ENCODE measurements at regions not wholly inside any gene's neighbourhood (a gene's known extent, or its start where the extent isn't known, plus 50 kb on each side); places are given as distances from the start of the nearest gene placed in this dataset.

DNA sequence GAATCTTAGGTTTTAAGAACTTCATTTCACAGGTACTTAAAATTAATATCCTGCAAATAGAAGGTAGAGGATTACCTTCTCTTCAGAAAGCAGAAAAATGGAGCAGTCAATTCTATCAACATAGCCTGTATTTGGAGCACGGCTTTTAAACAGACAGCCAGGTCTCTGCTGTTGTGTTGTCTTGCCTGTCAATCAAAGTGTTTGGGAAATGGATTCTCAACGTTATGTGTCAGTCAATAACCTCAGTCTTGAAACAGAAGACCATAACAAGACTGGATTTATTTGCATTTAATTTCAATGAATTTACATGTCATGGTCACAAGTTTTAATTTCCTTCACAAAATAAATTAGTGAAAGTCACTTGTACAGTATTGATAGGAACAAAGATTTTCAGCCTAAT, 51.9 kb upstream of the KRR1 start:
- Mint-ChIP-seq H3K4me3 (no peak overlapping the region), H3K27ac (no peak overlapping the region), H3K9me3 (peaks cover 21% of the 10 kb centered on the region), H3K27me3 (ENCODE audit: insufficient read depth, low read depth, poor library complexity) (peaks cover 1% of the 10 kb centered on the region), H3K36me3 (ENCODE audit: low read depth) (peaks cover 17% of the 10 kb centered on the region), H3K4me1 (0 out of 3 replicates have a peak, but pooled peaks cover 3% of the 10 kb centered on the region)
- no peak for ATAC-seq
- Histone ChIP-seq H3K4me2 (no peak overlapping the region), H3K4me1 (ENCODE audit: insufficient read depth) (no peaks in the 10 kb centered on the region), H3K27me3 (ENCODE audit: insufficient read depth) (no peaks in the 10 kb centered on the region), H3K36me3 (ENCODE audit: insufficient read depth) (no peaks in the 10 kb centered on the region), H3K27ac (ENCODE audit: low read depth) (no peak overlapping the region), H3K9me2 (ENCODE audit: insufficient read depth) (no peaks in the 10 kb centered on the region), H2AFZ (no peak overlapping the region), H3K4me3 (no peak overlapping the region), H3K79me2 (replicated peaks; ENCODE audit: insufficient read depth) (no peaks in the 10 kb centered on the region), H4K20me1 (replicated peaks; ENCODE audit: insufficient read depth) (no peaks in the 10 kb centered on the region), H3F3A (replicated peaks; ENCODE audit: low read depth) (no peaks in the 10 kb centered on the region)
- DNase-seq (ENCODE audit: low spot score) = no peak
- TF ChIP-seq, protein P1, sequence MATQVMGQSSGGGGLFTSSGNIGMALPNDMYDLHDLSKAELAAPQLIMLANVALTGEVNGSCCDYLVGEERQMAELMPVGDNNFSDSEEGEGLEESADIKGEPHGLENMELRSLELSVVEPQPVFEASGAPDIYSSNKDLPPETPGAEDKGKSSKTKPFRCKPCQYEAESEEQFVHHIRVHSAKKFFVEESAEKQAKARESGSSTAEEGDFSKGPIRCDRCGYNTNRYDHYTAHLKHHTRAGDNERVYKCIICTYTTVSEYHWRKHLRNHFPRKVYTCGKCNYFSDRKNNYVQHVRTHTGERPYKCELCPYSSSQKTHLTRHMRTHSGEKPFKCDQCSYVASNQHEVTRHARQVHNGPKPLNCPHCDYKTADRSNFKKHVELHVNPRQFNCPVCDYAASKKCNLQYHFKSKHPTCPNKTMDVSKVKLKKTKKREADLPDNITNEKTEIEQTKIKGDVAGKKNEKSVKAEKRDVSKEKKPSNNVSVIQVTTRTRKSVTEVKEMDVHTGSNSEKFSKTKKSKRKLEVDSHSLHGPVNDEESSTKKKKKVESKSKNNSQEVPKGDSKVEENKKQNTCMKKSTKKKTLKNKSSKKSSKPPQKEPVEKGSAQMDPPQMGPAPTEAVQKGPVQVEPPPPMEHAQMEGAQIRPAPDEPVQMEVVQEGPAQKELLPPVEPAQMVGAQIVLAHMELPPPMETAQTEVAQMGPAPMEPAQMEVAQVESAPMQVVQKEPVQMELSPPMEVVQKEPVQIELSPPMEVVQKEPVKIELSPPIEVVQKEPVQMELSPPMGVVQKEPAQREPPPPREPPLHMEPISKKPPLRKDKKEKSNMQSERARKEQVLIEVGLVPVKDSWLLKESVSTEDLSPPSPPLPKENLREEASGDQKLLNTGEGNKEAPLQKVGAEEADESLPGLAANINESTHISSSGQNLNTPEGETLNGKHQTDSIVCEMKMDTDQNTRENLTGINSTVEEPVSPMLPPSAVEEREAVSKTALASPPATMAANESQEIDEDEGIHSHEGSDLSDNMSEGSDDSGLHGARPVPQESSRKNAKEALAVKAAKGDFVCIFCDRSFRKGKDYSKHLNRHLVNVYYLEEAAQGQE (IDR thresholded peaks at IDR 0.05; ENCODE audit: unreplicated experiment) = no peak
- TF ChIP-seq POLR2AphosphoS5 (IDR thresholded peaks at IDR 0.05; ENCODE audit: low read depth) (no peak), JUNB (IDR thresholded peaks at IDR 0.05; ENCODE audit: unreplicated experiment) (no peak), ZNF331 (CRISPR knock-in tag; IDR thresholded peaks at IDR 0.05; ENCODE audit: low read depth) (no peak), EZH2phosphoT487 (IDR thresholded peaks at IDR 0.05; ENCODE audit: unreplicated experiment) (no peak), NANOG (IDR thresholded peaks at IDR 0.05; ENCODE audit: borderline replicate concordance) (no peak), STAT1 (IDR thresholded peaks at IDR 0.05; ENCODE audit: unreplicated experiment) (no peak), EZH2 (IDR thresholded peaks at IDR 0.05; ENCODE audit: low read depth, unreplicated experiment) (no peak), CREB1 (CRISPR knock-in tag; IDR thresholded peaks at IDR 0.05; ENCODE audit: low read depth) (no peak), ZNF462 (CRISPR knock-in tag; IDR thresholded peaks at IDR 0.05) (no peak)

Data from GM23338 (cell line).